IMR-90 (cell line): ENCODE measurements at regions not wholly inside any gene's neighbourhood (a gene's known extent, or its start where the extent isn't known, plus 50 kb on each side); places are given as distances from the start of the nearest gene placed in this dataset.

Experiments
- ATAC-seq: fragments of 200-7000 bp; cut with Tn5 transposase; 2 replicates; pipeline ENCODE4 v1.9.1; 2020; ENCODE audit warnings: low read depth, mild to moderate bottlenecking, moderate library complexity
- BruUV-seq: library from RNA; stranded (reverse); fragments of 400-500 nt; replicated peaks from 2 replicates; lab custom pipeline; 2021; lab: Mats Ljungman, UMichigan
- CTCF ChIA-PET: fragments of 300-600 bp; formaldehyde crosslinking; extraction: SDS; loops from one replicate; lab custom pipeline; 2021; ENCODE audit warnings: antibody characterized with exemption; lab: Yijun Ruan, JAX
- POLR2A ChIA-PET: fragments of 300-600 bp; sonication (Branson Sonifier 250); formaldehyde crosslinking; loops from one replicate; lab custom pipeline; 2022; ENCODE audit warnings: antibody characterized with exemption; ENCODE audit not compliant: unreplicated experiment; lab: Charles Lee
- DNase-seq: peaks from one replicate; pipeline ENCODE4 v3.0.0; 2013
- H2AFZ ChIP-seq: replicated peaks from 2 replicates; pipeline ENCODE3; 2013; ENCODE audit warnings: low read length, mild to moderate bottlenecking; ENCODE audit not compliant: poor library complexity
- H2AK5ac ChIP-seq: 2 replicates; pipeline ENCODE4 v1.6.1; 2013; ENCODE audit warnings: low read depth, low read length, inconsistent platforms
- H2AK9ac ChIP-seq: replicated peaks from 2 replicates; pipeline ENCODE3; 2013; ENCODE audit warnings: mild to moderate bottlenecking, low read depth, low read length, moderate library complexity; ENCODE audit not compliant: poor library complexity
- H2BK120ac ChIP-seq: 2 replicates; pipeline ENCODE4 v1.6.1; 2013; ENCODE audit warnings: low read depth, low read length, inconsistent platforms
- H2BK15ac ChIP-seq: 3 replicates; pipeline ENCODE4 v1.6.1; 2013; ENCODE audit warnings: low read depth, low read length, inconsistent platforms
- H2BK20ac ChIP-seq: 2 replicates; pipeline ENCODE4 v1.6.1; 2013; ENCODE audit warnings: low read depth, mild to moderate bottlenecking, inconsistent platforms, low read length, moderate library complexity
- H2BK5ac ChIP-seq: 2 replicates; pipeline ENCODE4 v1.6.1; 2013; ENCODE audit warnings: mild to moderate bottlenecking, low read depth, low read length, inconsistent platforms; ENCODE audit not compliant: poor library complexity, severe bottlenecking
- H3K14ac ChIP-seq: replicated peaks from 2 replicates; pipeline ENCODE4 v1.6.1; 2013; ENCODE audit warnings: low read depth, low read length, inconsistent platforms
- H3K18ac ChIP-seq: 2 replicates; pipeline ENCODE4 v1.6.1; 2013; ENCODE audit warnings: low read depth, low read length, control low read depth
- H3K23ac ChIP-seq: 2 replicates; pipeline ENCODE4 v1.6.1; 2013; ENCODE audit warnings: low read depth, low read length, inconsistent platforms
- H3K27ac ChIP-seq: 2 replicates; pipeline ENCODE4 v1.5.1; 2013; ENCODE audit warnings: mild to moderate bottlenecking, control low read depth, low read length; ENCODE audit not compliant: insufficient read depth
- H3K27me3 ChIP-seq: 2 replicates; pipeline ENCODE4 v1.6.1; 2013; ENCODE audit warnings: low read length; ENCODE audit not compliant: control insufficient read depth, insufficient read depth
- H3K36me3 ChIP-seq: 2 replicates; pipeline ENCODE4 v1.6.1; 2013; ENCODE audit warnings: low read length, mixed read lengths; ENCODE audit not compliant: control insufficient read depth, insufficient read depth
- H3K4ac ChIP-seq: 2 replicates; pipeline ENCODE4 v1.6.1; 2013; ENCODE audit warnings: low read depth, low read length, inconsistent platforms
- H3K4me1 ChIP-seq: 2 replicates; pipeline ENCODE4 v1.6.1; 2013; ENCODE audit warnings: low read length, mixed read lengths; ENCODE audit not compliant: control insufficient read depth, insufficient read depth
- H3K4me2 ChIP-seq: 2 replicates; pipeline ENCODE4 v1.6.1; 2013; ENCODE audit warnings: low read depth, mild to moderate bottlenecking, control low read depth, low read length, moderate library complexity
- H3K4me3 ChIP-seq: 2 replicates; pipeline ENCODE4 v1.5.1; 2013; ENCODE audit warnings: low read depth, mild to moderate bottlenecking, control low read depth, low read length, moderate library complexity; ENCODE audit not compliant: insufficient read depth
- H3K56ac ChIP-seq: 2 replicates; pipeline ENCODE4 v1.6.1; 2013; ENCODE audit warnings: low read length, inconsistent platforms; ENCODE audit not compliant: insufficient read depth; ENCODE audit errors: extremely low read depth
- H3K79me1 ChIP-seq, 2 experiments: 2 replicates each; pipeline ENCODE4 v1.6.1; 2013; ENCODE audit warnings: low read length in 2 of 2, inconsistent platforms in 1 of 2, low read depth in 1 of 2
- H3K9ac ChIP-seq: 2 replicates; pipeline ENCODE4 v1.6.1; 2013; ENCODE audit warnings: low read depth, low read length, control low read depth
- H3K9me1 ChIP-seq: 2 replicates; pipeline ENCODE4 v1.6.1; 2013; ENCODE audit warnings: low read length, inconsistent platforms; ENCODE audit not compliant: insufficient read depth
- H3K9me3 ChIP-seq: 2 replicates; pipeline ENCODE4 v1.6.1; 2013; ENCODE audit warnings: low read length; ENCODE audit not compliant: control insufficient read depth, insufficient read depth
- H4K20me1 ChIP-seq: 2 replicates; pipeline ENCODE4 v1.6.1; 2013; ENCODE audit warnings: low read length, inconsistent platforms; ENCODE audit not compliant: insufficient read depth
- H4K5ac ChIP-seq: 2 replicates; pipeline ENCODE4 v1.6.1; 2013; ENCODE audit warnings: mild to moderate bottlenecking, low read depth, low read length, control low read depth
- H4K8ac ChIP-seq, 2 experiments: 2 replicates each; pipeline ENCODE4 v1.6.1; 2013; ENCODE audit warnings: low read depth in 2 of 2, low read length in 2 of 2, control low read depth in 1 of 2, inconsistent platforms in 1 of 2
- H4K91ac ChIP-seq: 2 replicates; pipeline ENCODE4 v1.6.1; 2013; ENCODE audit warnings: low read depth, low read length, inconsistent platforms; ENCODE audit not compliant: insufficient read depth
- CTCF ChIP-seq: conservative IDR thresholded peaks from 2 replicates; pipeline ENCODE4 v1.5.1; 2012; ENCODE audit warnings: mild to moderate bottlenecking, low read depth, low read length, improper control_type of control experiment
- MXI1 ChIP-seq: IDR thresholded peaks from 2 replicates; pipeline ENCODE4 v1.6.1; 2012; ENCODE audit warnings: low read depth, mild to moderate bottlenecking, low read length, moderate library complexity, borderline replicate concordance
- NFE2L2 ChIP-seq: fragments of 150-350 bp; IDR thresholded peaks from 2 replicates; pipeline ENCODE4 v1.6.1; 2016; ENCODE audit warnings: low read depth, mild to moderate bottlenecking, low read length
- RAD21 ChIP-seq: IDR thresholded peaks from 2 replicates; pipeline ENCODE4 v1.6.1; 2012; ENCODE audit warnings: low read length, improper control_type of control experiment
- SMC3 ChIP-seq: fragments of 150-350 bp; IDR thresholded peaks from 2 replicates; pipeline ENCODE4 v1.6.1; 2016; ENCODE audit warnings: low read depth, mild to moderate bottlenecking, antibody characterized with exemption, low read length, moderate library complexity
- WGBS, 2 experiments: methylation state at CpG; one replicate each; pipeline versions ENCODE4 v1.1.5 to v1.1.7; 2013; ENCODE audit warnings: missing lambda C conversion rate in 2 of 2; ENCODE audit not compliant: insufficient read length in 1 of 2; ENCODE audit errors: extremely low coverage in 2 of 2; 5-methylcytosine and 5-hydroxymethylcytosine counted together
- dilution Hi-C: fragments of 300-500 bp; cut with HindIII; formaldehyde crosslinking; loops from one replicate; pipeline ENCODE4 v1.14.3; 2018; ENCODE audit warnings: low sequenced_read_pairs; ENCODE audit not compliant: unreplicated experiment
- in situ Hi-C: fragments of 300-500 bp; cut with MboI; formaldehyde crosslinking; loops from 3 replicates; pipeline ENCODE4 v1.14.3; 2019; ENCODE audit warnings: low sequenced_read_pairs, inconsistent platforms, mixed read lengths
- intact Hi-C: fragments of 100-400 bp; cut with micrococcal nuclease; formaldehyde crosslinking; loops from 2 replicates; pipeline ENCODE4 v1.10.0; 2022

- Histone ChIP-seq H2BK120ac (no peak overlapping the region), H3K4ac (no peak overlapping the region), H3K4me3 (no peak overlapping the region), H2AFZ (no peak overlapping the region), H3K79me1 (no peaks in the 10 kb centered on the region), H3K18ac (no peak overlapping the region), H3K4me2 (no peak overlapping the region), H4K8ac (no peak overlapping the region), H4K91ac (no peak overlapping the region), H3K9me3 (no peaks in the 10 kb centered on the region), H3K27ac (no peak overlapping the region), H4K20me1 (no peaks in the 10 kb centered on the region), H3K23ac (no peak overlapping the region), H3K9ac (no peak overlapping the region), H3K36me3 (no peaks in the 10 kb centered on the region), H2BK5ac (no peak overlapping the region), H3K27me3 (no peaks in the 10 kb centered on the region), H3K4me1 (peaks cover 2% of the 10 kb centered on the region; the same call in 1 of the 2 replicates), H3K9me1 (0 out of 2 replicates have a peak, but pooled peaks cover 5% of the 10 kb centered on the region), H3K56ac (no peak overlapping the region), H3K14ac (no peak overlapping the region), H4K5ac (no peak overlapping the region), H2BK15ac (no peak overlapping the region), H2BK20ac (no peak overlapping the region), H2AK5ac (no peak overlapping the region), H2AK9ac (no peak overlapping the region)
- ChIA-PET POLR2A (no interaction called here), CTCF (interaction anchor here (0.6 to 1.9 kb wide), 14 partner anchors 9 to 494 kb away, joined by 3 to 7 read pairs (median 3); no protein-coding TSS in a partner anchor)
- TF ChIP-seq SMC3 = peak; percentile 46; the same call in 1 of the 2 replicates
- peak; percentile 62 for TF ChIP-seq RAD21
- no peak for TF ChIP-seq NFE2L2
- peak; percentile 72 for TF ChIP-seq CTCF
- TF ChIP-seq MXI1 = no peak
- intact Hi-C loops (loop anchor here (2.0 kb wide), 1 partner anchor 40 kb away; no protein-coding TSS in a partner anchor), in situ Hi-C loops (no loop called here), dilution Hi-C loops (no loop called here)
- no CpG with 5 or more reads among the region's 1 CpG for WGBS, 2 experiments
- ATAC-seq (peak; percentile 69), DNase-seq (peak; percentile 60)
- no TSS peak for BruUV-seq
These were observed 63.4 kb upstream of the C1QTNF9B start for GRCh38 chr13:23960566-23961156.
